Fibroblast of lung (primary cell): ENCODE measurements at regions not wholly inside any gene's neighbourhood (a gene's known extent, or its start where the extent isn't known, plus 50 kb on each side); places are given as distances from the start of the nearest gene placed in this dataset.

Experiments used
- EZH2 ChIP-seq: IDR thresholded peaks from 2 replicates; pipeline ENCODE4 v1.5.1; 2012; ENCODE audit warnings: low read length, control low read depth, mild to moderate bottlenecking; ENCODE audit errors: missing control alignments
- TF ChIP-seq, protein P1 (sequence below), 2 donors: IDR thresholded peaks in 1 of 2; conservative IDR thresholded peaks in 1 of 2; 1 replicate in 1 of 2; 2 replicates in 1 of 2; pipeline ENCODE4 v1.5.1; 2011 to 2012; ENCODE audit warnings: low read length in 2 of 2, control low read depth in 1 of 2, inconsistent platforms in 1 of 2, low read depth in 1 of 2, mild to moderate bottlenecking in 1 of 2

GRCh38 chr10:84074521-84074920 is 64.8 kb upstream of the GHITM start:
- TF ChIP-seq, protein P1, sequence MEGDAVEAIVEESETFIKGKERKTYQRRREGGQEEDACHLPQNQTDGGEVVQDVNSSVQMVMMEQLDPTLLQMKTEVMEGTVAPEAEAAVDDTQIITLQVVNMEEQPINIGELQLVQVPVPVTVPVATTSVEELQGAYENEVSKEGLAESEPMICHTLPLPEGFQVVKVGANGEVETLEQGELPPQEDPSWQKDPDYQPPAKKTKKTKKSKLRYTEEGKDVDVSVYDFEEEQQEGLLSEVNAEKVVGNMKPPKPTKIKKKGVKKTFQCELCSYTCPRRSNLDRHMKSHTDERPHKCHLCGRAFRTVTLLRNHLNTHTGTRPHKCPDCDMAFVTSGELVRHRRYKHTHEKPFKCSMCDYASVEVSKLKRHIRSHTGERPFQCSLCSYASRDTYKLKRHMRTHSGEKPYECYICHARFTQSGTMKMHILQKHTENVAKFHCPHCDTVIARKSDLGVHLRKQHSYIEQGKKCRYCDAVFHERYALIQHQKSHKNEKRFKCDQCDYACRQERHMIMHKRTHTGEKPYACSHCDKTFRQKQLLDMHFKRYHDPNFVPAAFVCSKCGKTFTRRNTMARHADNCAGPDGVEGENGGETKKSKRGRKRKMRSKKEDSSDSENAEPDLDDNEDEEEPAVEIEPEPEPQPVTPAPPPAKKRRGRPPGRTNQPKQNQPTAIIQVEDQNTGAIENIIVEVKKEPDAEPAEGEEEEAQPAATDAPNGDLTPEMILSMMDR (conservative IDR thresholded peaks at IDR 0.05 in 1 of 2, IDR thresholded peaks at IDR 0.05 in 1 of 2; ENCODE audit: low read depth in 1 of 2, low read length in 2 of 2) = no peak
- no peak for TF ChIP-seq EZH2
